ENCODE measurements at regions not wholly inside any gene's neighbourhood (a gene's known extent, or its start where the extent isn't known, plus 50 kb on each side); places are given as distances from the start of the nearest gene placed in this dataset.

- DNase-seq, result no peak
Measured at GRCh38 chr9:108545436-108545835, 310.4 kb downstream of the ACTL7B start.

GRCh38 chr9:108544866-108545265 lies 310.9 kb downstream of the ACTL7B start:
- DNase-seq, result no peak

- no peak for DNase-seq
Measured at GRCh38 chr9:108543251-108543778, 312.5 kb downstream of the ACTL7B start.

GRCh38 chr9:108537756-108538155 lies 318.0 kb downstream of the ACTL7B start:
- no peak for DNase-seq

GRCh38 chr9:108536836-108537601 lies 318.8 kb downstream of the ACTL7B start:
- DNase-seq, result no peak

- no peak for DNase-seq
Measured at GRCh38 chr9:108535526-108535925, 320.3 kb downstream of the ACTL7B start.

GRCh38 chr9:108534741-108535140 lies 321.0 kb downstream of the ACTL7B start:
- DNase-seq, result no peak

GRCh38 chr9:108530141-108530540 lies 325.6 kb downstream of the ACTL7B start:
- DNase-seq, result no peak

DNA sequence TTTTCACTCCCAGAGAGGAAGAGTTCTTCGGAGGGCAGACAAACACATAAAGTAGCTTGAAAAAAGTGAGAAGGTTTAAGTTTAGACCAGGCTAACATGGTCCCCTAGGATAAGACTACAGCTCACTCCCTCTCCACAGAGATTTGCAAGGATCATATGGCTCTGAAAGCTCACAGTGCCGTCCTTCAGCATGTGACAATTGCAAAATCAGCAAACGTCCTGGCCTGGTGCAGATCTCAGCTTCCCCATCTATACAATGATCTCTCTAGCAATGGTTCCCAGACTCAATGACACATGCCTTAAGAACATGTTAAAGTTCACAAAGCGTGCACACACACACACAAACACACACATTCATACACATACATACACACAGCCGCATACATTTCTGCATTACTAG lies 327.6 kb downstream of the ACTL7B start:
- DNase-seq, result no peak

DNA sequence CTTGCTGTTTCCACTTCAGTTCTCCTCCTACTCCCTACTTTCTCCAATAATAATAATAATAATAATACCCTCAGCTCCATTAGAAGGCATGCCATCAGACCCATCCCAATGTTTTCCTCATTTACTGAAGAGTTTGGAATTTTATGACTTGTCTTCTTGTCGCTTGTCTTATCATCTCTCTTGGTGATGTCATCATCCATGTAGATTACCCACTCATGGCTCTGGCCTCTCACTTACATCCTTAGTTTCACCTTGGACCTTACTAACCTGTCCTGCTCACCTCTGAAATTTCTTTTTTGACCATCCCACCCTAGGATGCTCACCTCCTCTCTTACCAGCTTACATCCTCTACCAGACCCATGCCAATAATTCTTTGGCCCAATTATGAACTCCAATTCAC lies 329.3 kb downstream of the ACTL7B start:
- DNase-seq, result no peak

GRCh38 chr9:108525186-108525585 lies 330.6 kb downstream of the ACTL7B start:
- no peak for DNase-seq

- DNase-seq, result no peak
Measured at GRCh38 chr9:108521063-108521590, 334.7 kb downstream of the ACTL7B start.

- DNase-seq, result no peak
Measured at GRCh38 chr9:108519437-108519836, 336.3 kb downstream of the ACTL7B start.

GRCh38 chr9:108517651-108518365 lies 338.0 kb downstream of the ACTL7B start:
- no peak for DNase-seq

GRCh38 chr9:108516391-108516790 lies 339.4 kb downstream of the ACTL7B start:
- no peak for DNase-seq

DNA sequence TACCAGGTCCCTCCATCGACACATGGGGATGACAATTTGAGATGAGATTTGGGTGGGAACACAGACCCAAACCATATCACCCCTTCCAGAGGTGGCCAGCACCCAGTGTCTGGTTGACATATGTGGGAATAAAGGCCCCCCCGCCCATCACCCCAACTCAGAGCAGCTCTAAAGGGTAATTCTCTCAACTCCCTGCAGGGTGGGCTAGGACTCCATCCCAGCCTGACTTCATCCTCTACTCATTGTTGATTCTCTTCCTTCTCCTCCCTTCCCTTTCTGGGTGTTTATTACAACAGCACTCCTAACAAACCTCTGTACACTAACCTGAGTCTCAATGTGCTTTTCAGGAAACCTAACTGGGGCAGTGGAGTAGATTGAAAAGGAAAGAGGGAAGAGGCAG lies 339.9 kb downstream of the ACTL7B start:
- no peak for DNase-seq

DNA sequence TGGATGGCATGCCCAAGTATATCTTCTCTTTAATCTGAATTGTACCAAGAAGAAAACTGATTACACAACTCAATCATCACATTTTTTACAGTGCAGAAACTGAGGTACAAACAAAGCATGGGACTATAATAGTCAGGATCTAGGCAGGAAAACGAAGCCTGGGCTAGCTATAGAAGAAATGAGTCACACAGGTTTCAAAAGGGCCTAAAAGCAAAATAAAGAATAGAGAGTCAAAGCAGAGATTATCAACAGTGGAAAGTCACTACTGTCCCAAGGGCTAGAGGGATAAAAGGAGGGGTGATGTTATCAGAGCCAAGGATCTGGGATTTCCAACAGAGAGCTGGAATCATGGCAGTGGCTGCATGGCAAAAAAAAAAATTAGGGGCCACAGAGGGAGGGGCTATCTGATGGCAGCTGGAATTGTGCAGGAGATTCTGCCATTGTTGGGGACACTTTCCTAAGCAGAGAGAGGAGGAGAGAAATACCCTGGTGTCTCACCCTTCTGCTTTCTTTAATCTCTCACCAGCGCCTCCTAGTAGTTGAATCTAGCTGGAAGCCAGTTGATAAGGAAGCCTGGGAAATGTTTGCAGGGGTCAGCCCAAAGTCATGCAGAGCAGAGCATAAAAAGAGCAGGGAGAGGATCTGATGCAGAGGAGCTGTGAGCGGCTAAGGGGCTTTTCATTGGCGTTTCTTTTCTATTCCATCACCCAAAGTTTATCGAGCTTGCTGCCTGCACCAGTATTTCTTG lies 343.2 kb downstream of the ACTL7B start:
- no peak for DNase-seq

DNA sequence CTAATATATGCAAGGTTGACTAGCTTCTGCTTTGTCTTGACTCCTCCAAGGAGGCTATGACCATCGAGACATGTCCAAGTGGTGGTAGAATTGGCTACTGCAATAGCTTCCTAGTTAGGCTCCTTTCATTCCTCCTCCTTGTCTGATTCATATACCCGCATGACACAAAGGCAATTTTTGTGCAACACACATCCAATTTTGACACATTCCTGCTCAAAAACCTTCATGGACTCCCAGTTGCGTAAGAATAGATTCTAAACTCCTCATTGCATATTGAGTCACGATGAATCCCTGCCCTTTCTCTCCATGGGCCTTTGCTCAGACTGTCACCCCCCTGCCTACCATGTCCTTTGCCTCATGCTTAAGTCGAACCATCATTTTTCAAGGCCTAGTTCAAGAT lies 344.5 kb downstream of the ACTL7B start:
- no peak for DNase-seq

DNA sequence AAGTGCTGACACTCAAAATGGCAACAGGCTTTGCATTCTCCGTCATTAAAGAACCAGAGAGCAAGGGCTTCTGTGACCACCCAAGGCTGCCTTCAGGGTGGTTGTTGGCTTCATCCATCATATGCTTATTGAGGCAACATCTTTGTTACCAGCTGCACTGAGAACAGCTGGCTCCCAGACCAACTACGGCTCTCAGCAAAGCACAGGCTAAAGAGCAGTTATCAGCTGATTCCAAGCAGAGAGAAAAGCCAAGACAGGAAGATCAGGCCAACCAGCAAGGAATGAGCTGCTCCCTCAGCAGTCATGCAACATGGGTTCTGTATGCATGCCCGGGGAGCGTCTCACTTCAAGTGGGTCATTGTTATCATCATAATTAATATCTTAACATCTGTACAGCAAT lies 358.9 kb downstream of the ACTL7B start:
- DNase-seq, result no peak

GRCh38 chr9:108489567-108489966 lies 366.2 kb downstream of the ACTL7B start:
- DNase-seq, result no peak

- DNase-seq, result no peak
Measured at GRCh38 chr9:108486831-108487230, 369.0 kb downstream of the ACTL7B start.

DNA sequence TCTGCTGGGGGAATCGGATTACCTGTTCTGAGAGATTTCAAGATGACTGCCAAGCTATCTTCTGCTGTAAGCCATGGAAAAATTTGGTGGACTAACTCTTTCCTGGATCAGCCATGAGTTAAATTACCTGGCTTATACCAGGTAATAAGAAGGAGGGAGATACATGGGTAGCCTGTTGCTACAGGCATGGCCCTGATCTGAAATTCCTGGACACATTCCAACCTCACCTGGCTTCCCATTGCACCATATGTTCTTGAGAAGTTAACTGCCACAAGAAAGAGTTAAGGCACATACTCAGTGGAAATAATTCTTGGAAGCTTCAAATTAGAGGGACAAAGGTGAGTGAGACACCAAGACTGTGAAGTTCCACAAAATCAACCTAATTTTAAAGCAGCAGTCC lies 371.3 kb downstream of the ACTL7B start:
- no peak for DNase-seq

GRCh38 chr9:108483676-108484075 lies 372.1 kb downstream of the ACTL7B start:
- no peak for DNase-seq

All from NCI-H2029 treated with DMSO at 0.1 percent for 48 hours (cell line).